ENCODE measurements at regions not wholly inside any gene's neighbourhood (a gene's known extent, or its start where the extent isn't known, plus 50 kb on each side); places are given as distances from the start of the nearest gene placed in this dataset.
"Not testable (repeated sequence)": the region's sequence is repeated elsewhere in the genome, so short reads cannot be mapped to it uniquely, and the experiment has no call there.

DNA sequence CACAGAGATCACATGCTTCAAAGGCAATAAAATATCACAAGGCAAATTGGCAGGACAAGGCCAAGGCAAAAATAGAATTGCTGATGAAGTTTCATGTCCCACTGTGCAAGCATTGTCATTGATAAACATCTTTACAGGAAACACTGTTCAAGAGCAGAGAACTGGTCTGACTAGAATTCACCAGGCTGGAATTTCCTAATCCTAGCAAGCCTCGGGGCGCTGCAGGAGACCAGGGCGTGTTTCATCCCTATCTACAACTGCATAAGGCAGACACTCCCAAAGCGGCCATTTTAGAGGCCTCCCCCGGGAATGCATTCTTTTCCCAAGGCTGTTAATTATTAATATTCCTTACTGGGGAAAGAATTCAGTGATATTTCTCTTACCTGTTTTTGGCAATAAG is 103.7 kb upstream of the GHR start:
- not testable (repeated sequence) for H3K9me3 ChIP-seq (ENCODE audit: control insufficient read depth in 2 of 2, insufficient read depth in 1 of 2, low read length in 1 of 2); H3K4me1 ChIP-seq (ENCODE audit: control insufficient read depth in 2 of 2, insufficient read depth in 2 of 2, low read length in 2 of 2); H3K27me3 ChIP-seq (ENCODE audit: control insufficient read depth in 2 of 2, insufficient read depth in 1 of 2, low read length in 1 of 2); DNase-seq (ENCODE audit: low read depth in 6 of 9, low spot score in 9 of 9); H3K4me3 ChIP-seq (ENCODE audit: low read length in 2 of 2); H3K27ac ChIP-seq (ENCODE audit: low read depth in 1 of 2, low read length in 1 of 2); H3K36me3 ChIP-seq (ENCODE audit: control insufficient read depth in 2 of 2, insufficient read depth in 2 of 2, low read length in 1 of 2)
- WGBS = 87% methylated on average over 5 of the region's 5 CpGs

DNA sequence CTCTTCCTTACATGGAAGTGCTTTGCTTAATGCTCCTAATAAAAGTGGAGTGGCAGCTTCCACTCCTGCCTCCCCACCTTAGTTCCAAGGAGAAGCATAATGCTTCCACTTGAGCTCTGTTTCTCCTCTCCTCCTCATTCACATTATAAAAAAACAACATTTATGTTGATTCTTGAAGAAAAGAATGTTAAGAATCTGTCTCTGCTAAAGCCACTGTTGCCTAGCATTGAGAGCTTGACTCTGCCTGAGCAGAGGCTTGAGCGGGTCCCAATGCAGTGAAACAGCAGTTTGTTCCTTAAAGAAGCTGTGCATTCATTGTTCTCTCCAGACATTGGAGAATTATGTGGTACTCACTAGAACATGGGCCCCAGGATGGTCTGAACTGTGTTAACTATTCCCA is 101.5 kb upstream of the GHR start:
- no peak overlapping the region for H3K4me3 ChIP-seq (ENCODE audit: low read length in 2 of 2)
- no peaks in the 10 kb centered on the region for H3K27me3 ChIP-seq (ENCODE audit: control insufficient read depth in 2 of 2, insufficient read depth in 1 of 2, low read length in 1 of 2)
- peaks cover 2 to 4% of the 10 kb centered on the region in 2 donors for H3K9me3 ChIP-seq (ENCODE audit: control insufficient read depth in 2 of 2, insufficient read depth in 1 of 2, low read length in 1 of 2)
- H3K36me3 ChIP-seq (ENCODE audit: control insufficient read depth in 2 of 2, insufficient read depth in 2 of 2, low read length in 1 of 2) = no peaks in the 10 kb centered on the region
- 91% methylated on average over 1 of the region's 1 CpG for WGBS
- no peak overlapping the region for H3K27ac ChIP-seq (ENCODE audit: low read depth in 1 of 2, low read length in 1 of 2)
- no peak for DNase-seq (ENCODE audit: low read depth in 6 of 9, low spot score in 9 of 9)
- no peaks in the 10 kb centered on the region for H3K4me1 ChIP-seq (ENCODE audit: control insufficient read depth in 2 of 2, insufficient read depth in 2 of 2, low read length in 2 of 2)

DNA sequence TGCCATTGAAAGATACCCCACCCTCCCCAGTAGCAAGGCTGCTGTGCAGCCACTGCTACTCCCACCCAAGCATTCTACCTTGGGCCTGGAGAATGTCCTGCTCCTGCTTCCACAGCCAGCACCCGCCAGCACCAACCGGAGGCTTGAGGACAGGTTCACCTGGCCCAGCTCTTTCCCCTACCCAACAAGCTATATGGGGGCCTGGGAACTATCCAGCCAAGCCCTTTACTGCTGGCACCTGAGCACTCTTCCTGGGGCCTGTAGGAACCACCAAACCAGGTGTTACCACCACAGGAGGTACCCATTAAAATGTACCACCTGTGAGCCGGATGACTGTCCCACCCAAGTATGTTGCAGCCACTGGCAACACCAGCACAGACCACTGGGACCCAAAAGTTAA is 86.1 kb upstream of the GHR start:
- Histone ChIP-seq H3K36me3 (ENCODE audit: control insufficient read depth in 2 of 2, insufficient read depth in 2 of 2, low read length in 1 of 2) (no peaks in the 10 kb centered on the region), H3K27ac (ENCODE audit: low read depth in 1 of 2, low read length in 1 of 2) (no peak overlapping the region), H3K27me3 (ENCODE audit: control insufficient read depth in 2 of 2, insufficient read depth in 1 of 2, low read length in 1 of 2) (no peaks in the 10 kb centered on the region), H3K4me3 (ENCODE audit: low read length in 2 of 2) (no peak overlapping the region), H3K9me3 (ENCODE audit: control insufficient read depth in 2 of 2, insufficient read depth in 1 of 2, low read length in 1 of 2) (peaks cover 0 to 19% of the 10 kb centered on the region in 2 donors), H3K4me1 (ENCODE audit: control insufficient read depth in 2 of 2, insufficient read depth in 2 of 2, low read length in 2 of 2) (no peaks in the 10 kb centered on the region)
- WGBS = 94% methylated on average over 3 of the region's 3 CpGs
- no peak for DNase-seq (ENCODE audit: low read depth in 6 of 9, low spot score in 9 of 9)

DNA sequence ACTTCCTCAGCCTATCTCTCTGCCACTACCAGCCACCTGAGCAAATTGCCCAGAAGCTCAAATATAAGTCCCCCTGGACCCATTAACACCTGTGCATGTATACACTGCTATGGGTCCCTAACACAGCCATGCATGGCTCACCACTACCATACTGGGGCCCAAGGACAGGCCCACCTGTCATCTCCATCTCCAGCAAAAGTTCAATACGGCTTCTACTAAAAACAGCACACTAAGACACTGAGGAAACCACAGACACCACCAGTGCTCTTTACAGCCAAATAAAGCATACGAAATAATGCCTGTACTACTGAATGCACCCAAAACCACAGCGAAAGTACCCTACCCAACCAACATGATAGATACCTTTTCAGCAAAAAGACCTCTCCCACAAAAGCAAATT is 85.6 kb upstream of the GHR start:
- H3K27me3 ChIP-seq (ENCODE audit: control insufficient read depth in 2 of 2, insufficient read depth in 1 of 2, low read length in 1 of 2) = no peaks in the 10 kb centered on the region
- no peak overlapping the region for H3K4me3 ChIP-seq (ENCODE audit: low read length in 2 of 2)
- H3K9me3 ChIP-seq (ENCODE audit: control insufficient read depth in 2 of 2, insufficient read depth in 1 of 2, low read length in 1 of 2) = peaks cover 0 to 19% of the 10 kb centered on the region in 2 donors
- H3K36me3 ChIP-seq (ENCODE audit: control insufficient read depth in 2 of 2, insufficient read depth in 2 of 2, low read length in 1 of 2) = no peaks in the 10 kb centered on the region
- WGBS = 95% methylated on average over 3 of the region's 3 CpGs
- no peak overlapping the region for H3K27ac ChIP-seq (ENCODE audit: low read depth in 1 of 2, low read length in 1 of 2)
- H3K4me1 ChIP-seq (ENCODE audit: control insufficient read depth in 2 of 2, insufficient read depth in 2 of 2, low read length in 2 of 2) = no peaks in the 10 kb centered on the region
- DNase-seq (ENCODE audit: low read depth in 6 of 9, low spot score in 9 of 9) = no peak

DNA sequence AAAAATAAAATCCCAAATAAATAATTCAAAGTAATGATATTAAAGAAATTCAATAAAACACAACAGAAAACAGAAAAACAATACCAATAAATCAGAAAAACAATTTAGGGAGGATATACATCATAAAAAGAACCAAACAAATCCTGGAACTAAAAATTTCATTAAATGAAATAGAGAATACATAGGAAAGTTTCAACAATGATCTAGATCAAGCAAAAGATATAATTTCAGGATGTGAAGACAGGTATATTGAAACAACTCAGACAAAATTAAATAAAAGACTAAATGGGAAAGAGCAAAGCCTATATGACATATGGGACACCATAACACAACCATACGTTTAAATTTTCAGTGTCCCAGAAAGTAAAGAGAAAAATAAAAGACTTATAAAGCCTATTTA is 85.1 kb upstream of the GHR start:
- Histone ChIP-seq H3K27me3 (ENCODE audit: control insufficient read depth in 2 of 2, insufficient read depth in 1 of 2, low read length in 1 of 2) (no peaks in the 10 kb centered on the region), H3K9me3 (ENCODE audit: control insufficient read depth in 2 of 2, insufficient read depth in 1 of 2, low read length in 1 of 2) (peaks cover 0 to 19% of the 10 kb centered on the region in 2 donors), H3K4me1 (ENCODE audit: control insufficient read depth in 2 of 2, insufficient read depth in 2 of 2, low read length in 2 of 2) (no peaks in the 10 kb centered on the region), H3K27ac (ENCODE audit: low read depth in 1 of 2, low read length in 1 of 2) (no peak overlapping the region), H3K36me3 (ENCODE audit: control insufficient read depth in 2 of 2, insufficient read depth in 2 of 2, low read length in 1 of 2) (no peaks in the 10 kb centered on the region), H3K4me3 (ENCODE audit: low read length in 2 of 2) (no peak overlapping the region)
- WGBS = 95% methylated on average over 1 of the region's 1 CpG
- DNase-seq (ENCODE audit: low read depth in 6 of 9, low spot score in 9 of 9) = no peak

DNA sequence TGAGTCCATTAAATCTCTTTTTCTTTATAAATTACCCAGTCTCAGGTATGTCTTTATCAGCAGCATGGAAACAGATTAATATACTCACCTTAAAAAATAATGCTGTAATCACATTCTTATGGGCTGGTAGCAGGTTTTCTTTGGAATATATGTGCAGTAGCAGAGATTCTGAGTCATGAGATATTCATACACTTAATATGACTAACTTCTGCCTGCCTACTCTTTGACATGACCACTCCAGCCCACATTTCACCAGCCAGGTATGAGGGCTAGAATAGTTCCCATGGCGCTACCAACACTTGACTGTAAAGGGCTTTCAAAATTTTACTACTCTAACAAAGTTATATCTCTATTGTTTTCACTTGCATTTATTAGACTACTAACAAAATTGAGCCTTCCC is 74.1 kb upstream of the GHR start:
- Histone ChIP-seq H3K9me3 (ENCODE audit: control insufficient read depth in 2 of 2, insufficient read depth in 1 of 2, low read length in 1 of 2) (peaks cover 0 to 13% of the 10 kb centered on the region in 2 donors), H3K27ac (ENCODE audit: low read depth in 1 of 2, low read length in 1 of 2) (no peak overlapping the region), H3K4me3 (ENCODE audit: low read length in 2 of 2) (no peak overlapping the region), H3K36me3 (ENCODE audit: control insufficient read depth in 2 of 2, insufficient read depth in 2 of 2, low read length in 1 of 2) (no peaks in the 10 kb centered on the region), H3K4me1 (ENCODE audit: control insufficient read depth in 2 of 2, insufficient read depth in 2 of 2, low read length in 2 of 2) (no peaks in the 10 kb centered on the region), H3K27me3 (ENCODE audit: control insufficient read depth in 2 of 2, insufficient read depth in 1 of 2, low read length in 1 of 2) (no peaks in the 10 kb centered on the region)
- DNase-seq (ENCODE audit: low read depth in 6 of 9, low spot score in 9 of 9) = no peak
- 85% methylated on average over 1 of the region's 1 CpG for WGBS

DNA sequence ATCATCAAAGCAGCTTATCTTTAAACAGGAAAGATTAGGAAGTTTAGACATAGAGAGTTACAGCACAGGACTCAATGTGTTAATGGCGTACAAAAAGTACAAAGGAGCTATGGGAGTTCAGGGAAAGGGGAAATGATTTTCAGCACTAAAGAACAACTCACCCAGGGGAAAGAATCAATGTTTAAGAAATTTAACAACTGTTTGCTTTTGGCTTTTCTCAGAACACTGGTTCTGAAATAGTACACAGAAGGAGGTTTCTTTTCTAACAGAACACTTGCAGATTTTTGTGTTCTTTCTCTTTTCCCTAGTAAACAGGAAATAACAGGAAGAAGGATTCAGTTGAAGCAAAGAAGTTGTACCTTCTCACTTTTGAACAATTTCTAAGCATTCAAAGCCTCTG is 71.3 kb upstream of the GHR start:
- H3K4me1 ChIP-seq (ENCODE audit: control insufficient read depth in 2 of 2, insufficient read depth in 2 of 2, low read length in 2 of 2) = no peaks in the 10 kb centered on the region
- no peaks in the 10 kb centered on the region for H3K27me3 ChIP-seq (ENCODE audit: control insufficient read depth in 2 of 2, insufficient read depth in 1 of 2, low read length in 1 of 2)
- H3K27ac ChIP-seq (ENCODE audit: low read depth in 1 of 2, low read length in 1 of 2) = no peak overlapping the region
- peaks cover 0 to 13% of the 10 kb centered on the region in 2 donors for H3K9me3 ChIP-seq (ENCODE audit: control insufficient read depth in 2 of 2, insufficient read depth in 1 of 2, low read length in 1 of 2)
- H3K4me3 ChIP-seq (ENCODE audit: low read length in 2 of 2) = no peak overlapping the region
- 93% methylated on average over 1 of the region's 1 CpG for WGBS
- H3K36me3 ChIP-seq (ENCODE audit: control insufficient read depth in 2 of 2, insufficient read depth in 2 of 2, low read length in 1 of 2) = no peaks in the 10 kb centered on the region
- no peak for DNase-seq (ENCODE audit: low read depth in 6 of 9, low spot score in 9 of 9)

DNA sequence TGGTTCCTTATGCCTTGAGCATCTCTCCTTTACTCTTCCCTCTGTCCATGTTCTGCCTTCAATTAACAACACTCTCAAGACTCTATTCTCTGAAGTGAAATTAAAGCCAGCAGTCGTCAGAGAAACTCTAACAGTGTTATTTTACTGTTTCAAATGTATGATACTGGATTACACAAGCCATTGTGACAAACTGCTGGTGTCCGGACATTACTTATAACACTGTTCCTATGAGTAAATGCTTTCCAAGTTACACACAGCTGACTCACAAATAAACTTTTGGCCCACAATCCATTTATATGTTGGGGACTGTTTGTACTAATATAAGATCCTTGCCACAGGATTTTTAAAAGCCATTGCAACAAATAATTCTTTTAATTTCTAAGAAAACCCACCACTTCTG is 63.2 kb upstream of the GHR start:
- Histone ChIP-seq H3K4me3 (ENCODE audit: low read length in 2 of 2) (no peak overlapping the region), H3K9me3 (ENCODE audit: control insufficient read depth in 2 of 2, insufficient read depth in 1 of 2, low read length in 1 of 2) (no peaks in the 10 kb centered on the region), H3K36me3 (ENCODE audit: control insufficient read depth in 2 of 2, insufficient read depth in 2 of 2, low read length in 1 of 2) (no peaks in the 10 kb centered on the region), H3K4me1 (ENCODE audit: control insufficient read depth in 2 of 2, insufficient read depth in 2 of 2, low read length in 2 of 2) (no peaks in the 10 kb centered on the region), H3K27ac (ENCODE audit: low read depth in 1 of 2, low read length in 1 of 2) (no peak overlapping the region), H3K27me3 (ENCODE audit: control insufficient read depth in 2 of 2, insufficient read depth in 1 of 2, low read length in 1 of 2) (no peaks in the 10 kb centered on the region)
- no peak for DNase-seq (ENCODE audit: low read depth in 6 of 9, low spot score in 9 of 9)
- 64% methylated on average over 2 of the region's 2 CpGs for WGBS

DNA sequence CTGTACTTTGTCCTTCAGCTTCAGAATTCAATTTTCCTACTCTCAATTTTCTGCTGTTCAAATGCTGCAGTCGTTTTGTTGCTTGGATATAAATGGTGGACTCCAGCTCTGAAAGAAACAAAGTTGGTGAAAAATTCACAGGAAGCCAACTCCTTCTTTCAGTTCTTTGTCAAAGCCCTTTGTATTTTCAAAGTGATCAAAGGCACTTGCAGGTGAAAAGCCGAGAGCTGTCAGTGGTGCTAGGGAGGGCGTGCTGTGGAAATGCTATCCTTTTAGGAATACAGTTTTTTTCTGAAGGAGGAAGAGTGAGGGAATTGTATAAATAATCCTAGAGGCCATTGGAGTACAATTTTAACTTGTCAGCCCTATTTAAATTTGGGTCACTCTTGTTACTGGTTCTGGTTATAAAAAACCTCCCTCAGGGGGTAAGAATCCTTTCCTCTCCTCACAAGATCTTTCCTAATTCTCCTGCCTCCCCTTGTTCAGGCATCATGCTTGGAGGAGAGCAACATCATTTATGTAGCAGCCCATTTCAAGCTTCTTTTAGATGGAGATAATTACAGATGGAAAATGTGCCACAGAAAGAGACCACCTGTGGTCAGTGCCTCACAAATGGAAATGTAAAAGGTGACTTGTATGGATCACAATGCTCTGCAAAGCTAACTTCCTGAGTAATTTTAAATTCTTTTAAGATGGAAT is 62.5 kb upstream of the GHR start:
- WGBS = 34% methylated on average over 3 of the region's 3 CpGs

DNA sequence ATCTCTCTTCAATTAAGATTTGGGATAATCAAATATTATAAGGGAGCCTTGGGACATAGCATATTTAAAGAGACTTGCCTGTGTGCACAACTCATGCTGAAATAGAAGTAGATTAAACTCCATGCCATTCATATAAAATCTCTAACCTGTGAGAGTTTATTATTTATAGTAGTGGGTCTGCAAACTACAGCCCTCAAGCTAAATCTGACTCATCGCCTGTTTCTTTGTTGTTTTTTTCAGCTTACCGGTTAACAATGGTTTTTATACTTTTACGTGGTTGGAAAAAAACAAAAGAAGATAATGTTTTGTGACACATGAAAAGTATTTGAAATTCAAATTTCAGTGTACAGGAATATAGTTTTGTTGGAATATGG is 61.9 kb upstream of the GHR start:
- no peaks in the 10 kb centered on the region for H3K27me3 ChIP-seq (ENCODE audit: control insufficient read depth in 2 of 2, insufficient read depth in 1 of 2, low read length in 1 of 2)
- no peaks in the 10 kb centered on the region for H3K4me1 ChIP-seq (ENCODE audit: control insufficient read depth in 2 of 2, insufficient read depth in 2 of 2, low read length in 2 of 2)
- no peak overlapping the region for H3K4me3 ChIP-seq (ENCODE audit: low read length in 2 of 2)
- 66% methylated on average over 3 of the region's 3 CpGs for WGBS
- H3K9me3 ChIP-seq (ENCODE audit: control insufficient read depth in 2 of 2, insufficient read depth in 1 of 2, low read length in 1 of 2) = no peaks in the 10 kb centered on the region
- no peak for DNase-seq (ENCODE audit: low read depth in 6 of 9, low spot score in 9 of 9)
- H3K36me3 ChIP-seq (ENCODE audit: control insufficient read depth in 2 of 2, insufficient read depth in 2 of 2, low read length in 1 of 2) = no peaks in the 10 kb centered on the region
- H3K27ac ChIP-seq (ENCODE audit: low read depth in 1 of 2, low read length in 1 of 2) = no peak overlapping the region

More for the DNA sequence above, 62.5 kb upstream of the GHR start:
- Histone ChIP-seq H3K4me1 (ENCODE audit: control insufficient read depth in 2 of 2, insufficient read depth in 2 of 2, low read length in 2 of 2) (no peaks in the 10 kb centered on the region), H3K4me3 (ENCODE audit: low read length in 2 of 2) (no peak overlapping the region), H3K9me3 (ENCODE audit: control insufficient read depth in 2 of 2, insufficient read depth in 1 of 2, low read length in 1 of 2) (no peaks in the 10 kb centered on the region), H3K36me3 (ENCODE audit: control insufficient read depth in 2 of 2, insufficient read depth in 2 of 2, low read length in 1 of 2) (no peaks in the 10 kb centered on the region), H3K27me3 (ENCODE audit: control insufficient read depth in 2 of 2, insufficient read depth in 1 of 2, low read length in 1 of 2) (no peaks in the 10 kb centered on the region), H3K27ac (ENCODE audit: low read depth in 1 of 2, low read length in 1 of 2) (no peak overlapping the region)
- no peak for DNase-seq (ENCODE audit: low read depth in 6 of 9, low spot score in 9 of 9)
